G401.6 (cell line): ENCODE measurements at regions not wholly inside any gene's neighbourhood (a gene's known extent, or its start where the extent isn't known, plus 50 kb on each side); places are given as distances from the start of the nearest gene placed in this dataset.

Source experiments
- FAIRE-seq: peaks from 2 replicates; lab custom pipeline; 2012; peaks lifted over from hg19 to GRCh38; lab: Jason Lieb, UNC

DNA sequence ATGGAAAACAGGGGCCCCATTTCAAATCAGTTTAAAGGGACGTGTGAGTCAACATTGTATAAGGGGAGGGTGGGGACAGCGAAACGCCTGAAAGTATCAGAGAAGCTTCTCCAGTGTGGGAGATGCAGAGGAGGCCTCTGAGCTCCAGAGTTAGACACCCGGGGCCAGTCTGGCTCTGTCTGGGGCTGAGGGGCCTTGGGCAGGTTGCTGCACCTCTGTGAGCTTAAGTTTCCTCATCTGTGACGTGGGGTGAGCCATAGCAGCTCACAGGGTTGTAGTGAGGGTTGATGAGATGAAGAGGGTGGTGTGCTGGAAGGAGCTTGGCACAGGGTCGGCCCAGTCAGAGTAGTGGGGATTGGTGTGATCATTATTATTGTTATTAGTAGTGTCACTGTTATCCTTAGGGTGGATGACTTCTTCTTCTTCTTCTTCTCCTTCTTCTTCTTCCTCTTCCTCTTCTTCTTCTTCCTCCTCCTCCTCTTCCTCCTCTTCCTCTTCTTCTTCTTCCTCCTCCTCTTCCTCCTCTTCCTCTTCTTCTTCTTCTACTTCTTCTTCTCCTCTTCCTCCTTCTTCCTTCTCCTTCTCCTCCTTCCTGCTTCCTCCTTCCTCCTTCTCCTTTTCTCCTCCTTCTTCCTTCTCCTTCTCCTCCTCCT is 282.0 kb downstream of the PTPRU start:
- no peak for FAIRE-seq

DNA sequence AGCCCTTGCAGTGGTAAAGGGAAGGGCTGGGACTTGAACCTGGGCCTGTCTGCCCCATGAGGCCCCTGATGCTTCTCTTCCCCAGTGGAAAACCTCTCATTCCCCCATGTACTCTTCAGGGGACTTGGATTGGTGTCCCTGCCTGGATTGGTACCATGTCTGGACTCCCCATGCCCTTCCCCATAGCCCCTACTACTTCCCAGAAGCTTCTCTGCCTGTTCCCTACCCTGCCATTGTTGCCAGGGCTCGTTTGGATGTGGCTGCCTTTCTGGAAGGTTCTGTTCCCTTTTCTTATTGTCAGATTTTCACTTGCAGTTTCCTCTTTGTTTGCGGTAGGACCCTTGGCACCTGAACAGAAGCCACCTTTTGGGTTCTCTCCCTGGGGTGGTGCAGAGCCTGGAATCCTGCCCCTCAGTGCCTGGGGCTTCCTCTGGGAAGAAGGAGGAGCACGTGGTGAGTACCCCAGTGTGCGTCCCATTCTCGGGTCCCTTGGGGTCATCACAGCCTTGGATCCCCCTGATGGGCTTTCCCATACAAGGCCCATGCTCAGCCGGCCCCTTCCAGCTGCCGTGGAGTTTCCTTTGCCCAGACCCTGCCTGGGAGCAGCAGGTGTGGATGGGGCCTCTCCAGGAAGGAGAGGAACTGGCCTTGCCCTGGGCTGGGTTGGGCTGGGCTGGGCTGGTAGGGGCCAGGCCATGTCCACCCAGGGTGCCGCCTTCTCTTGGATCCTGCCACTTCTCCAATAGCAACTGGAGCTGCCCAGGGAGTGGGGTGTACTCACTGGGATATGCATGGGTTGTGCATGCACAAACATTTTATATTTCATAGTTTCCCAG is 281.1 kb downstream of the PTPRU start:
- no peak for FAIRE-seq

DNA sequence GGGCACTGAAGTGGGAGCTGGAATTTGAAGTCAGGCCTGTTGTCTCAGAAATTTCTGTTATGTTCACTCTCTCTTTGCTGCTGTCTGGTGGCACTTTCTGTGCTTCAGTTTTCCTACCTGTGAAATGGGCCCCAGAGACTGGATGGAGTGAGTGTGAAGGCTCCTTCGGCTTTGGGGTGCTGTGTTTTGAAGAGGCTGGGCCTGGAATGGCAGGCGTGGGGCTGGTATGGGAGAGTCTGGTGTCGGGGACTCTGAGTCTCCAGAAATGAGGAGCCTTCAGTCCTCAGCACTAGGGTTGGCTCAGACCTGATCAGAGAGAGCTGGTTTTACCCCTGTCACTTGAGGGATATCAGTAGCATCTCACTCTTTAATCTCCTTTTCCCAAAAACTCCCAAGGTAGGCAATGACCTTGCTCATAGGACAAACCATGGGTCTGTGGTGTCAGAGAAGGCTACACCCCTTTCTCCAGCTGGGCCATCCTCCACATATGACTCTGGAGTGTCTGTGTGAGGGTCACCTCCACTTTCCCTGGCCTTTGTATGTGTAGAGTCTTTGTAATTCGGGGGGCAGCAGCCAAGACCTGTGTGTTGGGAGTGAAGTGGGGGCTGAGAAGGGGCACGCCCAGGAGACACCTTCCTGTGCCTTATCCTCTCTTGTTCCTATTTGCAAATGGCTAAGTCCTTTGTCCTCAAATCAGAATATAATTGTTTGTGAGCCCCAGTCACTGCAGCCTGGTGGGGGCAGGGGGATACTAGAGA is 279.9 kb downstream of the PTPRU start:
- no peak for FAIRE-seq

DNA sequence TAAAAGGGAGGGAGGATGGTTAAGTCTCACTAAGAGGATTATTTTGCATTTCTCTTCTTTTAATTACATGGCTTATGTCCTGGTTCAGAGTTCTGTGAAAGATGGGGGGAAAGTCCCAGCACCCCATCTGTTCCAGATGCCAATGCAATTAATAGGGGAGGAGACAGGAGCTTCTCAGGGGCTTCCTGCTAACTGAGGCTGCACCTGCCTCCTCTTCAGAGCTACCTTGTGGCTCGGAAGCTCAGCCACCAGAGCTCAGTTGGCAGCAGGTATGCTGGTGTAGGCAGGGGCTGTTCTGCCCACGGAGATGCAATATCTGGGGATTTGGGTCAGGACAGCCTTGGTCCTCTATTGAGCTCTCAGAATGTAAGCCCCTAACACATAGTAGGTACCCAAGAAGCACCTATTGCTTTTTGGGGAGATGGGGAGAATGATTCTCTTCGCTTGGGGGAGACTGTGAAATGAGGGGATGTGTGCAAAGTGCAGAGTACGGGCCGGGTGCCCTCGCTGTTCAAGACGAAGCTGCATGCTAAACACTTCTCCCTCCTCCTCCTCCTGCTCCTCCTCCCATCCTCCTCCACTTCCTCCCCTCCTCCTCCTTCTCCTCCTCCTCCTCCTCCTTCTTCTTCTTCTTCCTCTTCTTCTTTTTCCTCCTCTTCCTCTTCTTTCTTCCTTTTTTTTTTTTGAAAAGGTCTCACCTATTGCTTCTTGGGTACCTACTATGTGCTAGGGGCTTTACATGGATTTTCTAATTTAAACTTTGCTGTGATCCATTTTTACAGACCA is 279.0 kb downstream of the PTPRU start:
- FAIRE-seq, result no peak

DNA sequence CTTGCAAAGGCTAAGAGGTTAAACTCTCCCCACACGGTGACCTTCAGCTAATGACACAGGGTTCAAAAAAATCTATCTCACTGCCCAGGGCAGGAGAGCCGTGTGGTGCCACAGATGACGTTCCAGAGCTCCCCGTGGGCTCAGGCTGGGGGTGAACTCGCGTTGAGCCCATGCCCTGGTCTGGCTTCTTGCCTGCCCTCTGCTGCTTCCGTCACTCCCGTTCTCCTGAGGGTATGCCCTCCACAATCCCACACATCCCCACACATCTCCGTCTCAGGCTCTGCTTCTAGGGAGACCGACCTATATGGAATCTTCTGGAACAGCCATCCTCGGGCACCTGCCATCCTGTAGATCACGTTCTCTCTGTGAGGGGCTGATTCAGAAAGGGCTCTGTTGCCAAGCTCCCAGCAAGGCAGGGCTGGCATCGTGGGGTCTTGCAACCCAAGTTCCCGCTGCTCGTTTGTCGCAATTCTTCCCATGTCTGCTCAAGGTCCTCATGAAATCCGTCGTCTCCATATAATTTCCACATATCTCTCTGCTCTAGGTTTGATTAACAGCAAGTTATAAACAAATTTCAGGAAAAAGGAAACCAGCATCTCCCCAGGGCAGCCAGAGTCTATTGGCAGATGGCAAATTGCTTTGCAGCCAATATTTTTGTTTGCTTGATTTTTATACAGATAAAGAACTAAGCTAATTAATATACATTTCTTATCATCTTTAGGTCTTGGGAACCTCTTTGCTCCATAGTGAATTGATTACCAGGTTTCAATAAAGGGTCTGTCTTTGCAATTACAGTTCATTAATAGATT is 278.2 kb downstream of the PTPRU start:
- FAIRE-seq, result no peak

DNA sequence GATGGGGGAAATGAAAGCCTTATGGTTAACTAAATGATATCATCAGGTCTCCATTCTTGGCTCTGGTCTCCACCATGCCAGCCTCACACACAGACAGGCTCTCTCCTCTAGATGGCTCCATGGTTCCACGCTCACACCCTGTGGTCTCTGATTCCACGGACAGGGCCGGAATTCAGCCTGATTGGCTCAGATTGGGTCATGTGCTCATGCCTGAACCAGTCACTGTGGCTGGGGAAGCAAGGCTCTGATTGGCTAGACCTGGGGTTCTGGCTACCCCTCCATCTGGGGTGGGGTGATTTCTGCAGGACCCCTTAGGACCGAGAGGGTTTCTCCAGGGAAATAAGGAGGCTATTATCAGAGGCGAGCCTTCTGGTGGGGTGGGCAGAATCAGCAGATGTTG is 277.0 kb downstream of the PTPRU start:
- FAIRE-seq, result no peak

DNA sequence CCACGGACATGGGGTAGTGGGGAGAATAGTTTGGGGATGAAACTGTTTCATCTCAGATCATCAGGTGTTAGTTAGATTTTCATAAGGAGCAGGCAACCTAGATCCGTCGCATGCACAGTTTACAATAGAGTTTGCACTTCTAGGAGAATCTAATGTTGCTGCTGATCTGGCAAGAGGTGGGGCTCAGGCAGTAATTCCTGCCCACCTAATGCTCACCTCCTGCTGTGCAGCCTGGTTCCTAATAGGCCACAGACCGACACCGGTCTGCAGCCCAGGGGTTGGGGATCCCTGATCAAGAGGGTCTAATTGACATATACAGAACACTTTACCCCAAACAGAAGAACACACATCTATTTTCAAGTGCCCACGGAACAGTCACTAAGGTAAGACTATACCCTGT is 275.1 kb downstream of the PTPRU start:
- FAIRE-seq, result no peak

DNA sequence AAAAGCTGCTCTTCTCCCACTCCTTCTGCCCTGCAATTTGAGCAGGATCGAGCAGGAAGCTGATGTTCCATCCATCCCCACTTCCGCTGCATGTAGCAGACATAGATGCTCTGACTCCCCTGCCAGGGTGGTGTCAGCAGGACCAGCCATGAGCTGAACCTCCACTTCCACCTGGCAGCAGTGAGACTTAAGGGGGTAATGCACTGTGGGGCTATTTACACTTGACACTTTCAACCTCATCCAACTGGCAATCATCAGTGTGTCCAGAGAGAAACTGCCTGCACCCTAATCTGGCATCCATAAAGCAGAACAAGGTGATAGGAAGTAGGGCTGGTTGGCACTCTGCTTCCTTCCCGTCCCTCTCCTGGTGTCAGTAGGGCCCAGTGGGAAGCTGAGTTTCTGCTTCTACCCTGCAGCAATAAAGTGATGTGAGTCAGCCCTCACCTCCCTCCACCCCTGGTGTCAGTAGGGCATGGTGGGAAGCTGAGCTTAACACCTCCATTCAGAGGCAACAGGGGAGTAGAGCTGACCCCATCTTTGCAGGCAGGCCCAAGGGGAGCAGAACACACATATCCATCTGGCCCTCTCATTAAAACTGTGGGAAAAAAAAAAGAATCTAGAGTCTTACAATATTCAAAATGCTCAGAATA is 272.3 kb downstream of the PTPRU start:
- no peak for FAIRE-seq

DNA sequence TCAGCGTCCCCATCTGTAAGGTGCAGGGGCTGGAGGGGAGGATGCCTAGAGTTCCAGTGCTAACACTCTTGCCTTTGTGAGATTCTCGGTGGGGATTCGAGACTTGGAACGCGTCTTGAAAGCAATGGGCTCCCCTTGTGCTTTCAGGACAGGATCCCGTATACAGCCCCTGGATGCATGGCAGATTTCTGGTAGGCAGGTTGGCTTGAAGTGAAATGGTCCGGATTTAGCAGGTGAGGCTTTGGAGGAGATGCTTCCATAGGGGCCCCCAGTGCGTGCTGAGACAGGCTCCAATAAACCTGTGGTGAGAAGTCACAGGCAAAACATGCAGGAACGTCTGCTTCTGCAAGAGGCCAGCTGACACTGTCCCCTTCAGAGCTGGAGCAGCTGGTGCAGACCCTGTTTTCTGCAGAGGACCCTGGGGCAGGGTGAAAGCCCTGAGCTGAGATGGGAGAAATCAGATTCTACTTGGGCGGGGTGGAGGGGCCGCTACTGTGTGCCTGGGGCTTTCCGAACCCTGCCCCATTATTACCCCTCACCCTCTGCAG is 270.4 kb downstream of the PTPRU start:
- FAIRE-seq, result no peak

DNA sequence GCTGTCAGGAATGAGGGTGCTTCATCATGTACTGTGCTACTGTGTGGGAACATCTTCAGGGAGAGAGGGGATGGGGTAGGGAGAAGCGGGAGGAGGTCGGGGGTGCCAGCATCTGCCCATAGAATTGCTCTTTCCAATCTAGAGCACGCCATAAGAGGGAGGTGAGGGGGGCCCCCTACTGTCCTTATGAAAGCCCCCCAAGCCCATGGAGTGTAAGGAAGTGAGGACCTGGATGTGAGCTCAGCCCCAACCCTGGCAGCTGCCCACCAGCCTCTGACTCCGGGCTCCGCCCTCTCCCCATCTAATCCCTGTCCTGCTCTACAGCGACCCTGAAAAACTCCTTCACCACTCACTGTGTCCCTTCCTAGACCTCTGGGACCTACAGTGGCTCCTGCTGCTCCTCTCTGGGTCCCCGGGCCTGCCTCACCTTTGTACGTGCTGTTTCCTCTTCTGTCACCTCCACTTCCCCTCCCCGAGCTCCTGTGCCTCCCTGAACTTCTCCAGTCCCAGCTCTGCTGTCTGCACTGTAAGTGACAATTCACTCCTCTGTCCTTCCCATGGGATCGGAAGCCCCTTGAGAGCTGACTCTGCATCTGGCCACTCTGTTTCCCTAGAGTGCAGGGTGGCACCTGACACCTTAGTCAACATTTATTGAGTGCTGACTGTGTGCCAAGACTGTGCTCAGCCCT is 269.4 kb downstream of the PTPRU start:
- no peak for FAIRE-seq

DNA sequence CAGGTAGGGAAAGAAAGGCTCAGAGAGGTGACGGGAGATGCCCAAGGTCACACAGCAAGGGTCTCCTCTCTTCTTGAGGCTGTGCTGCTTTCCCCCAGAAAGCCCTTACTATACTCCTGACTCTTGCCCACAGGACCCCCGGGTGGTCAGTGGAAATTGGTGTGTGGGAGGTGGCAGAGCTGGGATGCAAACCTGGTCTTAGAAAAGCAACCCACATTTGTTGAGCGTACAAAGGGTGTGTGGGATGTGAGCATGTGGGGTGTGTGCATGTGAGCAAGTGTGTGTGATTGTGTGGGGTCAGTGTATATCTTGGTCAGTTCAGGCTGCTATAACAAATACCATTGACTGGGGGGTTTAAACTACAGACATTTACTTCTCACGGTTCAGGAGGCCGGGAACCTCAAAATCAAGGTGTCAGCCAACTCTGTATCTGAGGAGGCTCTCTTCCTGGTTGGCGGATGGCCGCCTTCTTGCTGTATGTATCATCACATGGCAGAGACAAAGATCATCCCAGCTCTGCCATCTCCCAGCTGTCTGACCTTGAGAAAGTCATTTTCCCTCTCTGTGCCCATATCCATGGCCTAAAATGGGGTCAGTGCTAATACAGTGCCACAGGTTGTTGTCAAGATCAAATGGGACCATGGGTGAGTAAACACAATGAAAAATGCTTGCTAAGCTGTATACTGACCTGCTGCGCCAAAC is 268.5 kb downstream of the PTPRU start:
- FAIRE-seq, result no peak

DNA sequence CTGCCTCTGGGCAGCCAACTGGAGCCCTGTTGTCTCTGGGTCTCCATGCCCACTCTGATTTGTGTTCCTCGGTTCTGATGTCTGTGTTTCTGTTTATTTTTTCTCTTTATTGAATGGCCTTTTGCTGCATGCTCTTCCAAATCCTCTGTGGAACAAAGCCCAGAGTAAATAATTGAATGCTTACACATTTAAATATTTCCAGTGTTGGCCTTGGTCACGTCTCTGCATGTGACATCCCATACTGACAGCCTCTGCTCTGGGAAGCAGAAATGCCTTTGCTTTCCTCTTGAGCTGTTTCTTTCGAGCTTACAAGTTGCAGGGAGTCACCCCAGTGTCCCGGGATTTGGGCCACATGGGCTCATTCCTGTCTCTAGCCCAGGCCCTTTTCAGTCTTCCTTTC is 267.9 kb downstream of the PTPRU start:
- no peak for FAIRE-seq

DNA sequence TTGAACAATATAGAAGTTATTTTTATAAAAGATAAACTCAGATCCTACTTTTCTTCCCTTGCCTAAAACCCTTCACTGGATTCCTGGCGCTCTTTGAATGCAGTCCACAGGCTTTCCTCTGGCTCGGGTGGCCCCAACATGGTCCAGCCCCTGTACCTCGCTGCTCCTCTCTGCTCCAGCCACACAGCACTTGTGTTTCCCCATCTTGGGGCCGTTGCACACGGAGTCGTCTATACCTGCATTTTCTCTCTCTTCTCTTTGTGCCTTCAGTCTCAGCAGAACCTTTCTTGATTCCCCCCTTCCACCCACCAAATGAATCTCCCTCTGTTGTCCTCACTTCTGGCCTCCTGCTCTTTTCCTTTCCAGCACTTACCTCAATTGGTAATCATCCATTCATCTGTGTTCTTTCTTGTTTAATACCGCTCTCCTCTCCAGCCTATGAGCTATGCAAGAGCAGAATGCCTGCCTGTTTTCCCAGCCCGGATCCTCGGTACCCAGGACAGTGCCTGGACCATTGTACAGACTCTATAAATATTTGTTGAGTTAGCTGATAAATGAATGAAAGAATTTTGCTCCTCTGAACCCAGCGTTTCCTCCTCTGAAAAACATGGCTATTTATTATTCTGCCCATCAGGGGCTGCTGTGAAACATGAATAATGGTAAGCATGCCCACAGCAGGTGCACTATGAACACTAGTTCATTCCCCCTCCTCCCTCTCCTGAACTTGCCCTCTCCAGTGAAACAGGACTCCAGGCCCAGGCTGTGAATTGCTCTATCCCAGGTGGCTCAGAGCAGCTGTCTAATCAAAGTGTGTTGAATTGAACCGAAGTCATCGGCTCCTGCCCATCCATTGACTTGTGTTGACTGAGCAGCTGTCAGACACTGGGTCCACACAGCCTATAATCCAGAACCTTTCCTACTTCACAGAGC is 266.9 kb downstream of the PTPRU start:
- no peak for FAIRE-seq

DNA sequence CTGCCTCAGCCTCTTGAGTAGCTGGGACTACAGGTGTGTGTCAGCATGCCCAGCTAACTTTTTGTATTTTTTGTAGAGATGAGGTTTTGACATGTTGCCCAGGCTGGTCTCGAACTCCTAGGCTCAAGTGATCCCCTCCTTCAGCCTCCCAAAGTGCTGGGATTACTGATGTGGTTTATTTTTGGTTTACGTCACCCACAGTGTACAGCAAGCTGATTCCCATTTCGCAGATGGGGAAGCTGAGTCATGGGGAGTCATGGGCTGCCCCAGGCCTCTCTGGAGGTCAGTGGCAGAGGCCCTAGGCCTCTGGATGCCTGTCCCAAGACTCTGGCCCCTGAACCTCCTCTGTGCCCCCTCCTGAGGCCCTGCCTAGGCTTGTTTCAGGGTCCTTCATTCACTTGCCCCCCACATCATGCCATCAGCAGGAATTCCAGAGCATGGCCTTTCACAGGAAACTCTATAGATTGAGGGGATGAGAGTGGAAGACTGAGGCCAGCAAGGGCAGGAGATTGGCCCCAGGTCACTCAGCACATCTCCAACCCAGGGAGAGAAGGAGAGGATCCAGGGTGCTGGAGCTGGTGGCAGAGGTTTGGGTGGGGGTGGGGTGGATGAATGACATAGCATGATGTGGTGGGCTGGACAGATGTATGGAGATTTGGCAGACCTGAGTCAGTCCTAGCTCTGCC is 266.0 kb downstream of the PTPRU start:
- FAIRE-seq, result no peak

DNA sequence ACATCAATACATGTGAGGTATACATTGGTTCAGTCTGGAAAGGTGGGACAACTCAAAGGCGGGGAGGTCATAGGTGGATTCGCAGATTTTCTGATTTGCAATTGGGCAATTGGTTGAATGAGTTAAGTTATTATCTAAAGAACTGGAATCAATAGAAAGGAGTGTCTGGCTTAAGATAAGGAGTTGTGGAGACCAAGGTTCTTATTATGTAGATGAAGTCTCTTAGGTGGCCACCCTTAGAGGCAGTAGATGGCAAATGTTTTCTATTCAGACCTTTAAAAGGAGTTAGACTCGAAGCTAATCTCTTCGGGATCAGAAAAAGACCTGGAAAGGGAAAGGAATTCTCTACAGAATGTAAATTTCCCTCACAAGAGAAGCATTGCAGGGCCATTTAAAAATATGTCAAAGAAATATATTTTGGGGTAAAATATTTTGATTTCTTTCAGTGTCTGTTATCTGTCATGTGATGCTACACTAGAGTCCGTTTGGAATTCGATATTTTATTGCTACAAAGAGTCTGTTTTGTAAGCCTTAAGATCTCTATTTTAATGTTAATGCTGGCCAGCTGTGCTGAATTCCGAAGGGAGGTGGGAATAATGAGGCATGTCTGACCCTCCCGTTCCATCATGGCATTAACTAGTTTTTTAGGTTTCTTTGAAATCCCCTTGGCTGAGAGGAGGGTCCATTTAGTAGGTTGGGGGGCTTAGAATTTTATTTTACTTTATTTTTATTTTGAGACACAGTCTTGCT is 265.1 kb downstream of the PTPRU start:
- no peak for FAIRE-seq

DNA sequence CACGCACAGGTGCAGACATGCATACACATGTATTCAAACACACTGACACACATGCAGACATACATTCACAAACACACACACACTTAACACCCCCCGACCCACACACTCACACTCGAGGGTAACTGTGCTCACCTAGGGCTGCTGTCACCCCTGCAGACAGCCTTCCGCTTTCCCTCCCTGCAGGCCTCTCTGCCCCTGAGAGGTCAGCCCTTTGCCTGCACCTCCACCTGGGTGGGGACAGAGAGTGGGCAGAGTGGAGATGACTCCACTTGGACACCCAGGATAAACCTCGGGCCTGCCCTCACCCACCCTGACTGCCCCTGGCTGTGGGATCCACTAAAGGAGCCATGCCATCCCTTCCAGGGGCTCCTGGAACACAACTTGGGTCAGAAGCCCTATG is 264.3 kb downstream of the PTPRU start:
- no peak for FAIRE-seq

DNA sequence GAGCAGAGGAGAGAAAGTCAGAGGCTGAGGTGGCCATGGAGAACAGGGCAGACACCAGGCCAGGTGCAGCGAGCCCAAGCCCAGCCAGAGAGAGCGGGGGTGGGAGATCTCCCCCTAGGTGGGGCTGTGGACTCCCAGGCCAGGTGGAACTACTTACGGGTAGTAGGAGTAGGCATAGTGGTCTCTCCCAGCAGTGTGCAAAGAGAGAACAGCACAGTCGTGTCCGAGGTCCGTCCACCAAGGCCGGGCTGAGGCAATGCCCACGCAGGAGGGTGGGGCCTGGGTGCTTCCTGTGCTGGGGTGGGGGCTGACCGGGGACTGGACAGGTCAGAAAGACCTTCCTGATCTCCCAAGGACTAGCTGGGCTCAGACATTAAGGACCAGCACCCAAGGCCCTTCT is 263.7 kb downstream of the PTPRU start:
- no peak for FAIRE-seq
